Stimulated activated CD8-positive, alpha-beta memory T cell treated with anti-CD3 and anti-CD28 coated beads, Interleukin-7, amount 100 ng/mL, for 48 hours (primary cell): ENCODE measurements at regions not wholly inside any gene's neighbourhood (a gene's known extent, or its start where the extent isn't known, plus 50 kb on each side); places are given as distances from the start of the nearest gene placed in this dataset.

Source experiments
- DNase-seq, 2 donors: peaks; one replicate each; pipeline ENCODE4 v3.0.0-alpha.2; 2020; ENCODE audit warnings: low read depth in 1 of 2; ENCODE audit errors: extremely low read depth in 1 of 2

- no peak for DNase-seq
Measured at GRCh38 chr19:5218255-5218855, 122.3 kb downstream of the PTPRS start.

- DNase-seq = no peak
Measured at GRCh38 chr19:5217171-5217570, 123.4 kb downstream of the PTPRS start.

GRCh38 chr19:5216141-5216847 is 124.3 kb downstream of the PTPRS start:
- no peak for DNase-seq

DNA sequence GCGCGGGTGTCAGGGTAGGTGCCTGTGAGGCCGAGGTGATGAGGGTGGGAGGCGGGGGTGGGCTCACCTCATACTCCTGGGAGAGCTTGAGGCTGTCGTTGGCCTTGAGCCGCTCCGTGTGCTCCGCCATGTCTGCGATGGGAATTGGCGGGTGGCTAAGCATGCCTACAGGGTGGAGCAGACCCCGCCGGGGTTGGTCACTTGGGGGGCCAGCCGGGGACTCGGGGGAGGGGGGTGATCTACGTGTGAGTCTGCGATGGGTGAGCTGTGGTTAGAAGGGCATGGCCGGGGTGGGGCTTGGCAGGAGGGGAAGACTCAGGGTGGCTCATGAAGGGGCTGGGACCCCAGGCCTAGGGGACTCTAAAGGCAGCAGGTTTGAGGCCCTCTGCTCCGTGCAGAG is 125.2 kb downstream of the PTPRS start:
- DNase-seq = no peak

- no peak for DNase-seq
Measured at GRCh38 chr19:5214902-5215301, 125.7 kb downstream of the PTPRS start.

GRCh38 chr19:5214371-5214770 is 126.2 kb downstream of the PTPRS start:
- DNase-seq = no peak

DNA sequence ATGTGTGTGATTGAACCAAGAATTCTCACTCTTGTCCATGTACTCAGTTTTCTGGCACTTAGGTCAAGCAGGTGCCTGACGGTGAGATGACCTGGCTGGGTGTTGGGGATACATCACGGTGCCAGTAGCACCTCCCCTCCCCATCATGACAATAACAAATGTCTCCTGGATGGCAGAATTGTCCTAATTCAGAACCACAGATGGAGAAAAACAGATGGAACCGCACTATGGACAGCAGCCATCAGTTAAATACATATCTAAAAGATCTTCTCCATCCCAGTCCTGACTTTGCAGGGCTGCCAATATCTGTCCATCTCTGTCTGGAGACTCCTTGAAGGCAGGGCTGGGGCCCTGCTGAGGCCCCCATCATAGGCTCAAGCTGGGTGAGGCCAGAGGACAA is 126.9 kb downstream of the PTPRS start:
- no peak for DNase-seq

DNA sequence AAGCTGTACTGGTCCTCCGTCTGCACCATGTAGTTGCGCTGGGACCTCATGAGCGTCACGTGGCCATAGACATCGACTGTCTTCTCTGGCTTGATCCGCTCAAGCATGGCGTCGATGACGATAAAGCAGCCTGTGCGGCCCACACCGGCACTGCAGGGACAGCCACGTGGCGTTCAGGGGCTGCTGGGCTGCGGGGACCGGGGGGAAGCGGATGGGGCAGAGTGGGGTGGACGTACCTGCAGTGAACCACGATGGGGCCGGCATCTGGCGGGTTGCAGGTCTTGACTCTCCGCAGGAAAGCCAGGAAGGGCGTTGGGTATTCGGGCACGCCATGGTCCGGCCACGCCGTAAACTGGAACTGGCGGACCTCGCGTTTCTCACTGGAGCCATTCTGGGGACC is 128.5 kb downstream of the PTPRS start:
- no peak for DNase-seq

- no peak for DNase-seq
Measured at GRCh38 chr19:5211217-5211822, 129.3 kb downstream of the PTPRS start.

- no peak for DNase-seq
Measured at GRCh38 chr19:5210556-5210955, 130.1 kb downstream of the PTPRS start.

GRCh38 chr19:5207806-5208205 is 132.8 kb downstream of the PTPRS start:
- DNase-seq = no peak

DNA sequence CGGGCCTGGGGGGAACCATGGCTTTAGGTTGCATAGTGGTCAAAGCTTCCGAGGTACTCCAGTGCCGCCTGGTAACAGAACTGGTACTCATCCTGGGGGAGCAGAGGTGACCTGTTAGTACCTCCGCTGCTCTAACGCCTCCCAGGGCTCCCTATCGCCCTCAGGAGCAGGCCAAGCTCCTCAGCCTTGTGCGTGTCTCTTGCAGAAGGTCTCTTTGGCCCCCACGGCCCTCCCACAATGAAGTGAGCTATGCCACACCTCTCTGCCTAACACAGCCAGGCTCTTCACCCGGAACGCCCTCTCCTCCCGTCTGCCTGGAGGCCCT is 133.9 kb downstream of the PTPRS start:
- no peak for DNase-seq

DNA sequence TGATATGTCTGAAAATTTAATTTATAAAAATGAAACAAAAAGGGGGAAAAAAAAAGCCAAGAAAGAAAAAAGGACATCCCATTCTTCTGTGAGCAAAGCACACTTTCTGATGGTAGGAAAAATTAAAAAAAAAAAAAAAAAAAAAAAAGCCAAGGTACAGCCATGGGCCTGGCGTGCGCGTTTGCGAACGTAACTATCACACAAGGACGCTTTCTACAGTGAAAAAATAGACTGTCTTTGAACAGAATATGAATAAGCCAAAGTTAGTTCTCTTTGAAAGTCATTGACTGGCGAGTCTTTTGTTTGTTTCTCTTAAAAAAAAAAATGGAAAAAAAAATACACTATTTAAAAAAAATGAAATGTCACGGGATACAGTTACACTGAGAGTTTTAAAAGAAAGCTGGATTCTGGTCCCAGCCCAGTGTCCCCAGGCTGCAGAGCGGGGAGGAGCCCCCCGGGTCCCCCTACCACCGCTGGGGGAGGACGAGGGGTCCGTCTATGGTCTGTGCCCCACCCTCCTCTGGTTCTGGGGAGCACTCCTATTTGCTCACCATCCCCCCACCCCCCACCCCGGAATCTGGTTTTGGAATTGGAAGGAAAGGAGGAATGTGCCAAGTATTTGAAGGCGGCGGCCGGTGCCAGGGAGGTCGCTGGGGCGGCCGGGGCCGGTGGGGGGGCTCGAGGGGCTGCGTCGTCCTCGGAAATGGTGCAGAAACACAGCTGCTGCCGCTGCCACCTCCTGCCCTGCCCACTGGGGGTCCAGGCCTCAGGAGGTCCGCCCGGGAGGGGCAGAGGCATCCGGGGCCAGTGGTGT is 134.5 kb downstream of the PTPRS start:
- DNase-seq = no peak

- DNase-seq = no peak
Measured at GRCh38 chr19:5205381-5205780, 135.2 kb downstream of the PTPRS start.

DNA sequence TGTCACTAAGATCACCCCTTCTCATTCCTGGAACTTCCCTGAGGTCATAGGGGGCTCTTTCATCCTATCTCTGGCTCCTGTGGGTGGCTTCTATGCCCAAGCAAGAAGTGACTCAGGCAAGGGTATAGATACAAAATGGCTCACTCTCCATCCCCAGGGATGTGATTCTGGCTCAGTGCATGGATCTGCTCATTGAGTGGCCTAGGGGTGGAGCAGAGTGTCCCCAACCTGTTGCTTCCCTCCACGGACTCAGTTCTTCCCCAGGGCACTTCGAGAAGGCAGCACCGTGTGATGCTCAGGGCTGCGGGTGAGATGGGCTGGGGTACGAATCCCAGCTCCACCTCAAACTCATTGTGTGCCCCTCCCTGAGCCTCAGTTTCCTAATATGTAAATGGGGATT is 136.4 kb downstream of the PTPRS start:
- no peak for DNase-seq
